NCI-H748 (cell line): ENCODE measurements at regions not wholly inside any gene's neighbourhood (a gene's known extent, or its start where the extent isn't known, plus 50 kb on each side); places are given as distances from the start of the nearest gene placed in this dataset.

ENCODE experiments used
- DNase-seq: peaks from one replicate; lab custom pipeline; 2025; ENCODE audit not compliant: unreplicated experiment; lab: John Stamatoyannopoulos, UW

GRCh38 chr2:183283209-183283608, 159.0 kb downstream of the NUP35 start:
- DNase-seq = no peak

- no peak for DNase-seq
Measured at GRCh38 chr2:183284606-183285005, 160.4 kb downstream of the NUP35 start.

DNA sequence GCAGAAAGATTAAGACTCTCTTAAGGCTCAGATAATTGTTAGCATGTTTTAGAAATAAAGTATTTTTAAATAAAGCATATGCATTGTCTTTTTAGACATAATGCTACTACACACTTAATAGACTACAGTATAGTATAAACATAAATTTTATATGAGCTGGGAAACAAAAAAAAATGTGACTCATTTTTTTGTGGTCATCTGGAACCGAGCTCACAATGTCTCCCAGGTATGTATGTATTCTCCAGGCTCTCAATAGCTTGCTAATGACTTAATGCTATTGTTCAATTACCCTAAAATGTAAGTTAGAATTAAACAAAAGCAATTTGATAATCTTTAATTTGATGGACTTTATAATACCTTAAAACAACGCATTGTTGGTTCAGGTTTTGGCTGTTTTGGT, 167.2 kb downstream of the NUP35 start:
- no peak for DNase-seq

- DNase-seq = no peak
Measured at GRCh38 chr2:183292028-183292427, 167.8 kb downstream of the NUP35 start.

DNA sequence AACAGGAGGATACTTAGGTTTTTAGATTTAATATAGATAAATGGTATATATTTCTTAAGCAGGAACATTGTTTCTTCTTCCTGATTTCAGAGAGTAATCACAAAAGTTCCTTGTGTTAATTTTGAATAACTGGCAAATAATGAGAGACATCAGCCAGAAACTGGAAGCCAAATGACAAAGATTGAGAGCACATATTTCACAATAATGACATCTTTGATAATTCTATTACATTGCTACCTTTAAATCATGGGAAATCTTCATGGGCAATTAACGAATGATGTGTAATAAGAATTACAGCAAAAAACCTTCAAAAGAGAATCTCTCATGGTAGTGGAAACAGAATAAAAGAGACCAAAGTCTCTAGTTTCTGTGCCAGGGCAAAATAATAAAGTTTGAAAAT, 215.1 kb downstream of the NUP35 start:
- no peak for DNase-seq

- DNase-seq = no peak
Measured at GRCh38 chr2:183341057-183341456, 216.8 kb downstream of the NUP35 start.

GRCh38 chr2:183347969-183348368, 223.7 kb downstream of the NUP35 start:
- no peak for DNase-seq

DNA sequence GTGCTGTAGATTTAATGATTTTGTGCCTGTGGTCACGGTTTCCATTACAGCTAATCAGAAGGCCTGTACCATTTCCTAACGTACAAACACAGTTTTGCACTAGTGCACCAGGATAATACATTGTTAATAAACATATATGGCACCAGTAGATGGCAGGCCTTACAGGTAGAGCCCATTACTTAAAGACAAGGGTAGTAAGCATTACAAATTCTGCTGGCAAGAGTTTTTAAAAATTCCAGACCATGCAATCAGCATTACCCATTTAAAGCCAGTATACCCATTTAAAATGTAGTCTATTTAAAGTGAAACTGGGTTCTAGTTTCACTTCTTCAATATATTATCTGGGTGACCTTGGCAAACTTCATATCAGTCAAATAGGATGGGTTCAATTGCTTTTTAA, 224.2 kb downstream of the NUP35 start:
- DNase-seq = peak; percentile 48

GRCh38 chr2:183349091-183349490, 224.8 kb downstream of the NUP35 start:
- peak; percentile 60 for DNase-seq

GRCh38 chr2:183359867-183360266, 235.6 kb downstream of the NUP35 start:
- no peak for DNase-seq

DNA sequence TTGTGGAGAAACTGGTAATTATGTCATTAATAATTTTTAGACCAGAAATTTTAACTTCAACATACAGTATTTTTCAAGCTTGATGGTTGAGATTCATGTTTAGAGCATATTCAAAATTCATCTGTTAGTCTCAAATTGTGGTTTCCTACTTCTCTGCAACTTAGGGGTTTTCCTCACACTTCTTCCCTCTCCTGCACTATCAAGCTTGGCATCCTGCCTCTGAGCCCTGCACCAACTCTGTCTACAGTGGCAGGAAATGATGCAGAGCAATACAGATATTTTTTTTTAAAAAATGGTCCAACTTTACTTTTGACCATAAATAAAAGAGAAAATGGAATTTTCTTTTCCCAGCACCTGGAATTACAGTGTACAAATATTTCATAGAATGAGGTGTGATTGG, 247.3 kb downstream of the NUP35 start:
- no peak for DNase-seq

DNA sequence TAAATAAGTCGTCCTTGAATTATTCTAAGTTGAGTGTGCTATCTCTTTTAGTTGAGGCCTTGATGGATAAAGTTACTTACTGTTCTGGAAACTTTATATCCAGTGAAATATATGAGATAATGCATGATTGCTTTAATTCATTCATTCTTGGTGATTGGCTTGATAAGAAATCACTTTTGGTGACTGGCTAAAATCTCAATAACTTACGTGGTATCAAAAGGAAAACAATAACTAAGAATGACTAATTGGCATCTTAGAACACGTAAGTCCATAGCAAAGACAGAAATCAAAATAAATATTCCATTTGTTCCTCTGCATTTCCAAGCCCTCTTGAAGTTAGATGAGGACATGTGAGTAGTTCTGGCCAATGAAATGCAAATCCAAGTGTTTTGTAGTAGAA, 251.6 kb downstream of the NUP35 start:
- DNase-seq = no peak

GRCh38 chr2:183383854-183384253, 259.6 kb downstream of the NUP35 start:
- no peak for DNase-seq

DNA sequence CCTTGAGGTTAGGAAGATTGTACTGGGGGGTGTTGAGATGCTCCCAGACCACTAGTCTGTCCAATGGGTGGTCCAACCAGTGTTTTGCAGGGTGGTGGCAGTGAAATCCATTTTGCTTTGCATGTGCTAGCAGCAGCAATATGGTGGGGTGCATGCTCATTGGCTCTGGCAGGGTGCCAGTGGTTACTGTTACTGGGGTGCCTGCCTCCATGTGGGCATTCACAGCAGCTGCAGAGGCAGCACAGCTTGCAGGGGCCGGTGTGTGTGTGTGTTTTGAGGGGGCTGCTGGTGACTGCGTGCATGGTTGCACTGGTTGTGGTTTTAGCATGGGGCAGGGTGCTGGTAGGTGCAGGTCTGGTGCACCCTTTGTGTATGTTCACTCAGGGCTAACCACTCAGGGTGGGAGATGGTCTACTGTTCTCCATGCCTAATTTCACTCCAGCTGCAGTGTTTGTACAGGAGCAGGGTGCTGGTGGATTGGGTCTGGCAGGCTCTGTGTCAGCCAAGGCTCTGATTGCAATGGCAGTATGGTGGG, 265.4 kb downstream of the NUP35 start:
- DNase-seq = no peak

DNA sequence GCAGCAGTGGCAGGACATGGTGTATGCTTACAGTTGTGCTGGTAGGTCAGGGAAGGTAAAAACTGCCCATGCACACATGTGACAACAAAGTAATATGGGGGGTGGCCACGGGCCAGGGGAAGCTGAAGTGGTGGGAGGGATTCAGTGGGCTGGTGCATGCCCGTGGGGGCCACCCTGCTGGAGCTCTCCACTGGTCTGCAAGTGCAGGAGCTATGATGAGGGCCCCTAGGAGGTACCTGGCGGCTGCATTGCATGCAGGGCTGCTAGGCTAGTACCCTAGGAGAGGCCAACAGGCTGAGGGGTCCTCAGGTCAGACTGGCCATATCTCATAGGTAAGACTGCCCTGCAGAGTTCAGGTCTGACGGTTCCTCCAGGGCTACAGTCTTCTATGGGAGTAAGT, 265.9 kb downstream of the NUP35 start:
- no peak for DNase-seq

GRCh38 chr2:183404392-183404791, 280.1 kb downstream of the NUP35 start:
- DNase-seq = no peak

DNA sequence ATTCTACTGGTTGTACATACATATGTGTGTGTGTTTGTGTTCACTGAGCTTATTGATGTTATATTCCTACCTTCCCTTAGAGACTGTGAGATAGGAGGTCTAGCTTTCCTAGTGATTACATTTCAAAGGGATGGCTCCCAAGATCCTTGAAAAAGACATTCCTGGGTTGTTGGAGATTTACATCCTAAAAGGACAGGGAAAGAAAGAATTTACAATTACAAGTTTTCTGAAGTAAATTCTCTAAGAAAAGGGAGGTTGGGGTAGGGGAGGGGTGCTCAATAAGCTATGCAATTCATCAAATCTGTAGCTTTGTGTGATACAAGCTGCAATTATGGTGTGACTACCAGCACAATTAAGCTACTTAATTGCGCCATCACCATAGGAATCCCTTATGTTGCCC, 284.3 kb downstream of the NUP35 start:
- no peak for DNase-seq

DNA sequence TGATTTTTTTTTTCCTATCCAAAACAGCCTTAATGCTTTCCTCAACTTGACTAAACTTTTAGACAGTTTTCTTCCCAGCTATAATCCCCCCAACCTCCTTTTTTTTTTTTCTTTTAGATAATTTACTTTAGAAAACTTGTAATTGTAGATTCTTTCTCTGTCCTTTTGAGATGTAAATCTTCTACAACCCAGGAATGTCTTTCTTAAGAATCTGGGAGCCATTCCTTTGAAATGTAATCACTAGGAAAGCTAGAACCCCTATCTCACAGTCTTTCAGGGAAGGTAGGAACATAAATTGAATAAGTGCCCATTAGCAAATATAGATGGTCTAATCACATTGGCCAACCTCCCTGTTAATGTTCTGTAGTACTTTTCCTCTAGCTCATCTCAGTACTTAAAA, 285.4 kb downstream of the NUP35 start:
- no peak for DNase-seq

GRCh38 chr2:183416753-183417152, 292.5 kb downstream of the NUP35 start:
- no peak for DNase-seq

DNA sequence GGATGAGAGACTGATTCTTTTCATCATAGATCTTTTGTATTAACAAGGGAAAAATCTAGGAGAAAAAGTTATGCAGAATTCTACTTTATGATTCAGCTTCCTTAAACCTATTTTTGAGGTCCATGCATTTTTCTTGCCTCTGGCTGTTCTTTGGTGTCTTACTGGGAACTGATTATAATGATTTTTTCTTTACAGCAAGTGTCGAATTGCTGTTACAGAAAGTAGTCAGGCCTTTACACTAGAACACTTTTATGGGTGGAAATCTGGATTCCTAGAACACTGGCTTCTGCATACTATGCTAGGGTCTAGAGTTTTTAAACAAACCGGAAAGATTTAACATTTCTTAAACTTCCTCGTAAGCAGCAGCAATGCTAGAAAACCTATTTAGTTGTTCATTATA, 302.6 kb downstream of the NUP35 start:
- no peak for DNase-seq

DNA sequence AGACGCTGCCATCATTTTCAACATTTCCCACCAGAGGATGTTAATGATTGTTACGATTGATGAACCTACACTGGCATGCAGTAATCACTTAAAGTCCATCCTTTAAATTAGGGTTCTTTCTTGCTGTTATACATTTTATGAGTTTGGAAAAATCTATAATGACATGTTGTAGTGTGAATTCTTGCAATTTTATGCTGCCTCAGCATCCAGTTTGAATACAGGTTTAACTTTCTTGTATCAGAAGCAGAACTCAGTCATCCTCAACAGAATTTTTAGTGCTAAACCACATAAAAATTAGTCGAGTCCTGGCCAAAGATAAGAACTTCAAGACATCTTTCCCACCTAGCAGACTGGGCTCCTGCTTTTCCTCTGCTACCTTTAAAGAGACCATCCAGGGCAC, 303.3 kb downstream of the NUP35 start:
- DNase-seq = no peak

DNA sequence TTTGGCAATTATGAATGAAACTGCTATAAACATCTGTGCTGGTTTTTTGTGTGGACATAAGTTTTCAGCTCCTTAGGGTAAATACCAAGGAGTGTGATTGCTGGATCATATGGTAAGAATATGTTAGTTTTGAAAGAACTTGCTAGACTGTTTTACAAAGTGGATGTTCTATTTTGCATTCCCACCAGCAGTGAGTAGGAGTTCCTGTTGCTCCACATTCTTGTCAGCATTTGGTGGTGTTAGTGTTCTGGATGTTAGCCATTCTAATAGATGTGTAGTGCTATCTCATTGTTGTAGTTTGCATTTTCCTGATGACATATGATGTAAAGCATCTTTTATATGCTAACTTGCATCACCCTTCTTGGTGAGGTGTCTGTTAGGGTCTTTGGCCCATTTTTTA, 304.6 kb downstream of the NUP35 start:
- no peak for DNase-seq

- no peak for DNase-seq
Measured at GRCh38 chr2:183438541-183438940, 314.3 kb downstream of the NUP35 start.

- no peak for DNase-seq
Measured at GRCh38 chr2:183455056-183455455, 330.8 kb downstream of the NUP35 start.
